Peyer's patch (tissue), 4 donors: ENCODE measurements at regions not wholly inside any gene's neighbourhood (a gene's known extent, or its start where the extent isn't known, plus 50 kb on each side); places are given as distances from the start of the nearest gene placed in this dataset.

Experiments
- POLR2A ChIP-seq, 2 donors: fragments of 450-650 bp; IDR thresholded peaks; one replicate each; pipeline ENCODE4 v1.5.1; 2017; ENCODE audit warnings: antibody characterized with exemption in 2 of 2, mild to moderate bottlenecking in 2 of 2, moderate library complexity in 2 of 2
- TF ChIP-seq, protein P1 (sequence below), 6 experiments: fragments of 450-650 bp in 4 of 6; fragments of 200-600 bp in 2 of 6; sonication (generic) in 1 of 6; IDR thresholded peaks; one replicate each; pipeline ENCODE4 v1.5.1; 2017 to 2019; ENCODE audit warnings: antibody characterized with exemption in 6 of 6, mild to moderate bottlenecking in 3 of 6, moderate library complexity in 1 of 6

DNA sequence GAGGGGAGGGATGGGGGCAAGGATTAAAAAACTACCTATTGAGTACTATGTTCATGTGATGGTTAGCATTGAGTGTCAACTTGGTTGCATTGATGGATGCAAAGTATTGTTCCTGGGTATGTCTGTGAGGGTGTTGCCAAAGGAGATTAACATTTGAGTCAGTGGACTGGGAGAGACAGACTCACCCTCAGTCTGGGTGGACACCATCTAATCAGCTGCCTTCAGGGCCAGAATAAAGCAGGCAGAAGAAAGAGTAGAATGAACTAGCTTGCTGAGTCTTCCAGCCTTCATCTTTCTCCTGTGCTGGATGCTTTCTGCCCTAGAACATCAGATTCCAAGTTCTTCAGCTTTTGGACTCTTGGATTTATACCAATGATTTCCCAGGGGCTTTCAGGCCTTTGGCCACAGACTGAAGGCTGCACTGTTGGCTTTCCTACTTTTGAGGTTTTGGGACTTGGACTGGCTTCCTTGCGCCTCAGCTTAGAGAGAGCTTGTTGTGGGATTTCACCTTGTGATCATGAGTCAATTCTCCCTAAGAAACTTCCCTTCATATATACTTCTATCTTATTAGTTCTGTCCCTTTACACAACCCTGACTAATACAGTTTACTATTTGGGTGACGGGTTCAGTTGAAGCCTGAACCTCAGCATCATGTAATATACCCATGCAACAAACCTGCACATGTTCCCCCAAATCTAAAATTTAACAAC is 70.2 kb downstream of the MTNR1B start:
- TF ChIP-seq, protein P1, sequence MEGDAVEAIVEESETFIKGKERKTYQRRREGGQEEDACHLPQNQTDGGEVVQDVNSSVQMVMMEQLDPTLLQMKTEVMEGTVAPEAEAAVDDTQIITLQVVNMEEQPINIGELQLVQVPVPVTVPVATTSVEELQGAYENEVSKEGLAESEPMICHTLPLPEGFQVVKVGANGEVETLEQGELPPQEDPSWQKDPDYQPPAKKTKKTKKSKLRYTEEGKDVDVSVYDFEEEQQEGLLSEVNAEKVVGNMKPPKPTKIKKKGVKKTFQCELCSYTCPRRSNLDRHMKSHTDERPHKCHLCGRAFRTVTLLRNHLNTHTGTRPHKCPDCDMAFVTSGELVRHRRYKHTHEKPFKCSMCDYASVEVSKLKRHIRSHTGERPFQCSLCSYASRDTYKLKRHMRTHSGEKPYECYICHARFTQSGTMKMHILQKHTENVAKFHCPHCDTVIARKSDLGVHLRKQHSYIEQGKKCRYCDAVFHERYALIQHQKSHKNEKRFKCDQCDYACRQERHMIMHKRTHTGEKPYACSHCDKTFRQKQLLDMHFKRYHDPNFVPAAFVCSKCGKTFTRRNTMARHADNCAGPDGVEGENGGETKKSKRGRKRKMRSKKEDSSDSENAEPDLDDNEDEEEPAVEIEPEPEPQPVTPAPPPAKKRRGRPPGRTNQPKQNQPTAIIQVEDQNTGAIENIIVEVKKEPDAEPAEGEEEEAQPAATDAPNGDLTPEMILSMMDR (IDR thresholded peaks at IDR 0.05): no peak
- TF ChIP-seq POLR2A (IDR thresholded peaks at IDR 0.05): no peak
